ENCODE measurements at regions not wholly inside any gene's neighbourhood (a gene's known extent, or its start where the extent isn't known, plus 50 kb on each side); places are given as distances from the start of the nearest gene placed in this dataset.
A peak's percentile ranks its signal among the peaks of the same experiment; 100 is the strongest.

DNA sequence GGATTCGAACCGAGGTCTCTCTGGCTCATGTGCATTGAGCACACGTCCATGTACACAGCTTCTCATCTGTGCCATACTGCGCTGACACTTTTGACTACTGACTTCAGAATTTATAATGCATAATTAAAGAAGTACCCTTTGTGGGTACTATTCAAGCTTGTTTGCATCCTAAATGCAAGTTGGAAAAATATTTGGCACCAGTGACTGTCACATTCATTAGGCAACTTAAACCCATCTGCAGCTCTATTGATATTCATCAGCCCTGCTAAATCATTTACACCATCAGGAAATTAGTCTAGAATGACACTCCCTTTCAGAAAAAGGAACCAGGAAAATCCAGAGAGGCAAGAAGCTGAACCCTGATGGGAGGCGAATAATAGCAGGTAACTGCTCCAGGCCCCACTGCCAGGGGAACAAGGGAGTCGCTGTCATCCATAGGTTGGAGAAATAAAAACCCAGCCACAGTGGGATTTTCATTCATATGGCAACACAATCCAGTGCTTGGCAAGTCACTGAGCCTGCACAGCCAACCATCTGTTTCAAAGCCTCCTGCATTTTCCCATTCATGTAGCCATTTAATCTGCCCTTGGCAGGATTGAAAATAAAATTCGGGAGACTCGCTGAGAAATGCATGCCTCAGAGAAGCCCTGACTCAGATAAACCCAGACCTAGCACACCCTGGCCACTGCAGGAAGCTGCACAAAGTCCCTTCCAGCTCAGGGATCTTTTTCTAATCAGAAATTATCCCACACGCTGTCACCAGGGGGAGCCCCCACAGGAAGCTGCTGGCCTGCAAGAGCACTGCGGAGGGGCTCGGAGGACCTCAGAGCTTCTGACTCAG is 103.0 kb upstream of the VEPH1 start:
- TF ChIP-seq, protein P1, sequence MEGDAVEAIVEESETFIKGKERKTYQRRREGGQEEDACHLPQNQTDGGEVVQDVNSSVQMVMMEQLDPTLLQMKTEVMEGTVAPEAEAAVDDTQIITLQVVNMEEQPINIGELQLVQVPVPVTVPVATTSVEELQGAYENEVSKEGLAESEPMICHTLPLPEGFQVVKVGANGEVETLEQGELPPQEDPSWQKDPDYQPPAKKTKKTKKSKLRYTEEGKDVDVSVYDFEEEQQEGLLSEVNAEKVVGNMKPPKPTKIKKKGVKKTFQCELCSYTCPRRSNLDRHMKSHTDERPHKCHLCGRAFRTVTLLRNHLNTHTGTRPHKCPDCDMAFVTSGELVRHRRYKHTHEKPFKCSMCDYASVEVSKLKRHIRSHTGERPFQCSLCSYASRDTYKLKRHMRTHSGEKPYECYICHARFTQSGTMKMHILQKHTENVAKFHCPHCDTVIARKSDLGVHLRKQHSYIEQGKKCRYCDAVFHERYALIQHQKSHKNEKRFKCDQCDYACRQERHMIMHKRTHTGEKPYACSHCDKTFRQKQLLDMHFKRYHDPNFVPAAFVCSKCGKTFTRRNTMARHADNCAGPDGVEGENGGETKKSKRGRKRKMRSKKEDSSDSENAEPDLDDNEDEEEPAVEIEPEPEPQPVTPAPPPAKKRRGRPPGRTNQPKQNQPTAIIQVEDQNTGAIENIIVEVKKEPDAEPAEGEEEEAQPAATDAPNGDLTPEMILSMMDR (IDR thresholded peaks at IDR 0.05; ENCODE audit: low read depth, low read length) = peak; percentile 93
- no peak overlapping the region for H3K4me3 ChIP-seq (ENCODE audit: low read depth, low read length)
- in situ Hi-C loops (cut with HindIII; ENCODE audit: low sequenced_read_pairs) = no loop called here
- peak; percentile 72 for DNase-seq (ENCODE audit: low read depth, low spot score)

DNA sequence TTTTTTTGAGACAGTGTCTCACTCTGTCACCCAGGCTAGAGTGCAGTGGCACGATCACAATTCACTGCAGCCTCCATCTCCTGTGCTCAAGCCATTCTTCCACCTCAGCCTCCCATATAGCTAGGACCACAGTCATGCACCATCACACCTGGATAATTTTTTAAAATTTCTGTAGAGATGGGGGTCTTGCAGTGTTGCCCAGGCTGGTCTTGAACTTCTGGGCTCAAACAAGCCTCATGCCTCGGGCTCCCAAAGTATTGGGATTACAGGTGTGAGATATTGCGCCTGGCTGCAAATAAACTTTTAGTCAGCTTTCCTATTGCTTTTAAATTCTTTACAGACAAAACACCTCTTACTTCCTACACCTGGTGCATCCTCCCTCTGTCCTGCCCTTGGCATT is 102.1 kb upstream of the VEPH1 start:
- TF ChIP-seq, protein P1 (IDR thresholded peaks at IDR 0.05; ENCODE audit: low read depth, low read length) = no peak
- DNase-seq (ENCODE audit: low read depth, low spot score) = no peak
- in situ Hi-C loops (cut with HindIII; ENCODE audit: low sequenced_read_pairs) = no loop called here
- no peak overlapping the region for H3K4me3 ChIP-seq (ENCODE audit: low read depth, low read length)

DNA sequence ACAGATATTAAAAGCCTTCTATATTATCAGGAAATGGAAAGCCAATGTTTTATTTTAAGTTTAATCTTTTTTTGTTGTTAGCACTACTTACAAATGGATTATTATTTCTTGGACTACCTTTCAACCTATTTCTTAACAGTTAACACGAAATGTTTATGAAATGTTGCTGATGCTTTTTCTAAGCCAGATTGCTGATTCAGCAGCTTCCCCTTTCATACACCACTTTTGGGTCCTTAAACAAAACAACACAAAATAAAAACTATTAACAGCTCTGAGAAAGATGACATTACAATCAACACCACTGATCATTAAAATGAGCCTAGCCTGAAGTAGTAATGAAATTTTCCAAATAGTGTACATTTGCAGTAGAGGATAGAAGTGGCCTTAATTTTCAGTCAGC is 99.2 kb upstream of the VEPH1 start:
- TF ChIP-seq, protein P1 (IDR thresholded peaks at IDR 0.05; ENCODE audit: low read depth, low read length) = no peak
- in situ Hi-C loops (cut with HindIII; ENCODE audit: low sequenced_read_pairs) = no loop called here

DNA sequence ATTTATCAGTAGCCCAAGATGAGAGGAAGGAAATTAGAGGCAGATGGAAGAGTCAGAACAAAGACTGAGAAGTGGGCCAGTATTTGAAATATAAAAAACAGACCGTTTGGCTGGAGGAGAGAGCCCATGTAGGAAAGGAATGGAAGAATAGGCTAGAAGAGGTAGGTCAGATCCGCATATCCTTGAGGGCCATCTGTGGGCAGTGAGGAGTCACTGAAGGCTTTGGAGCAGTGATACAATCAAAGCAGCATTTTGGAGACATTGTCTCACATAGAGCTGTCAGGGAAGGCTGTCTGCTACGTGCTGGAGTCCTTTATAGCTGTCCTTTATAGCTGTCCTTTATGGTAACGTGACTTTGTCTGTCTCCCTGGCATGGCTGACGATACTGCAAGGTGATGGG is 92.0 kb upstream of the VEPH1 start:
- in situ Hi-C loops (cut with HindIII; ENCODE audit: low sequenced_read_pairs) = no loop called here
- DNase-seq (ENCODE audit: low read depth, low spot score) = no peak
- TF ChIP-seq, protein P1 (IDR thresholded peaks at IDR 0.05; ENCODE audit: low read depth, low read length) = no peak
- no peak overlapping the region for H3K4me3 ChIP-seq (ENCODE audit: low read depth, low read length)

More for the DNA sequence above, 99.2 kb upstream of the VEPH1 start:
- no peak for DNase-seq (ENCODE audit: low read depth, low spot score)
- no peak overlapping the region for H3K4me3 ChIP-seq (ENCODE audit: low read depth, low read length)

DNA sequence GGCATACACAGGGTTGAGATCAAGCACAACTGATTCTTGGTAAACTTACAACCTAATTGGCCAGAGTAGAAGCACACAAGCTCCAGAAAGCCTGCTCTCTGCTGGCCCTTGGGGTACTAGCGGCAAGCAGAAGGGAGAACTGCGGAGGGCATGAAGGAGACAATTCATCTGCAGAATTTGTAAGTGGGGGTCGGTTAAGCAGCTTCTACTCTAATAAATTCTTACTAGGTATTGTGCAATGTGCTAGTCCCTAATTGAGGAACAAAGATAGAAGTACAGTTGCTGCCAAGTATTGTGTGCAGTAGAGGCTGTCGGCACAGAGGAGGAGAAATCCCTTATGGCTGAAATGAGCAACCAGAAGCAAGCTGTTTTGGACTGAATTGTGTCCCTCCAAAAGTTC is 91.2 kb upstream of the VEPH1 start:
- TF ChIP-seq, protein P1 (IDR thresholded peaks at IDR 0.05; ENCODE audit: low read depth, low read length) = no peak
- no peak for DNase-seq (ENCODE audit: low read depth, low spot score)
- H3K4me3 ChIP-seq (ENCODE audit: low read depth, low read length) = no peak overlapping the region
- in situ Hi-C loops (cut with HindIII; ENCODE audit: low sequenced_read_pairs) = no loop called here

DNA sequence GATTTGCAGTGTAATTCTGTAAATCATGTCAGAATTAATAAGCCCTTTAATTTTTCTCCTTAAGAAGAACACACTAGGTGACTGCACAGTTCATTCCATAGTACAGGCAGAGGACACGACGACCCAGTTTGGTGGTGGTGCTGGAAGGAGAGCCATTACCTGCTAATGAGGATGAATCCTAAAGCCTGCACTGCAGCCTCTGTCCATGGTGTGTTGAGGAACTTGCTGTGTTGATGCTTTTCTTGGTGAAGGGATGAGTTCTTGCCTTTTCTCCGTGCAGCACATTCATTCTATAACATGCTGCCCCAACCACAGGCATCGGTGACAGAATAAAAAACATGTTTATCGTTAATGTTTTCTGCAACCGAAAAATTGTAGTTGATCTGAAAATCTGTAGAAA is 89.6 kb upstream of the VEPH1 start:
- in situ Hi-C loops (cut with HindIII; ENCODE audit: low sequenced_read_pairs) = no loop called here
- TF ChIP-seq, protein P1 (IDR thresholded peaks at IDR 0.05; ENCODE audit: low read depth, low read length) = no peak
- H3K4me3 ChIP-seq (ENCODE audit: low read depth, low read length) = no peak overlapping the region
- DNase-seq (ENCODE audit: low read depth, low spot score) = no peak
